ENCODE measurements at regions not wholly inside any gene's neighbourhood (a gene's known extent, or its start where the extent isn't known, plus 50 kb on each side); places are given as distances from the start of the nearest gene placed in this dataset.

DNA sequence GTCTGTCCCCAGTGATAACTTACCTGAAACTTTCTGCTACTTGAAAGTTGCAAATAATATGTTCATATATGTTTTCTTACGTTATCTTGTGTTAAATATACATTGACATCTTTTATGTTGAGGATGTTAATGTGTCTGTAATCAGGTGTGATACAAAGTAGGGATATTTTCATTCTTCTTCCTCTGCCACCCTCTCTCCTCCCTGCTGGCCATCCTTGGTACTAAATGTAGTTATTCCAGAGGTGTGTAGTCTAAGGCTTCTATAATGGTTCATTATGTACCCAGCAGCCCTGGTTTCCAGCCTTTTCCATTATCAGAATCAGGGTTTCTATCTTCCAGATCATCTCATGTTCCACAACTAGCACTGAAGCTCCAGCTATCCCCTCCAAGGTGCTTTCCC is 606.7 kb upstream of the KLHL1 start:
- no peak for ATAC-seq (ENCODE audit: low FRiP score in 2 of 2)
- Histone ChIP-seq H3K27ac (no peak overlapping the region), H3K4me1 (no peaks in the 10 kb centered on the region), H3K9me3 (no peaks in the 10 kb centered on the region), H3K4me3 (no peak overlapping the region), H3K36me3 (no peaks in the 10 kb centered on the region), H3K27me3 (no peaks in the 10 kb centered on the region)
- no peak for DNase-seq
- no peak for TF ChIP-seq CTCF (IDR thresholded peaks at IDR 0.05)
- 75 to 78% methylated on average over 1 of the region's 1 CpG for WGBS, 2 donors

GRCh38 chr13:70708775-70709174 is 600.5 kb upstream of the KLHL1 start:
- no peaks in the 10 kb centered on the region for H3K27me3 ChIP-seq
- DNase-seq (no peak), ATAC-seq (ENCODE audit: low FRiP score in 2 of 2) (no peak)
- no peaks in the 10 kb centered on the region for H3K4me1 ChIP-seq
- H3K9me3 ChIP-seq, result no peaks in the 10 kb centered on the region
- TF ChIP-seq POLR2A (IDR thresholded peaks at IDR 0.05) (no peak), POLR2AphosphoS5 (IDR thresholded peaks at IDR 0.05) (no peak), EP300 (IDR thresholded peaks at IDR 0.05) (no peak), CTCF (IDR thresholded peaks at IDR 0.05) (no peak)
- no peak overlapping the region for H3K4me3 ChIP-seq
- H3K27ac ChIP-seq, result no peak overlapping the region
- no peaks in the 10 kb centered on the region for H3K36me3 ChIP-seq

DNA sequence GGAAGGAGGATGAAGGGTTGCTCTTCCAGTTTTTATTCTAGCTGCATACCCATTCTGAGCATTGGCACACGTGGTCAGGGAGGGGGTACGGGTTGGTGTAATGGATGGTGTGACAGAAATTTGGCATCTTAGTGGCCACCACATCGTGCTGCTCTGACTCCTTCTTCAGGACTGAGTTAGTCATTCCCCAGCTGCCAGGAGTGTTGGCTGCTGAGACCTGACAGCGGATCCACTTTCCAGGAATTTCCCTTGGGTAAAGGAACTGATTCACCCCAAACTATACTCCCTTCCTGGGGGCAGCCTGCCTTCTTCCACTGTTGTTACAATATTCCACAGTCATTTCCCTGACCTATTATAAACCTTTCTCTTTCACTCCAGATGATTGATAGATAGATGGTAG is 595.5 kb upstream of the KLHL1 start:
- Histone ChIP-seq H3K27ac (no peak overlapping the region), H3K27me3 (no peaks in the 10 kb centered on the region), H3K9me3 (no peaks in the 10 kb centered on the region), H3K4me3 (no peak overlapping the region), H3K4me1 (no peaks in the 10 kb centered on the region), H3K36me3 (no peaks in the 10 kb centered on the region)
- ATAC-seq (ENCODE audit: low FRiP score in 2 of 2), result no peak
- no peak for DNase-seq
- WGBS, 2 donors, result 66 to 67% methylated on average over 4 of the region's 4 CpGs
- TF ChIP-seq CTCF (IDR thresholded peaks at IDR 0.05) (no peak), POLR2A (IDR thresholded peaks at IDR 0.05) (no peak), EP300 (IDR thresholded peaks at IDR 0.05) (no peak), POLR2AphosphoS5 (IDR thresholded peaks at IDR 0.05) (no peak)

GRCh38 chr13:70694996-70695715 is 586.9 kb upstream of the KLHL1 start:
- no peak overlapping the region for H3K4me3 ChIP-seq
- H3K4me1 ChIP-seq, result no peaks in the 10 kb centered on the region
- no peak for ATAC-seq (ENCODE audit: low FRiP score in 2 of 2)
- no peaks in the 10 kb centered on the region for H3K9me3 ChIP-seq
- TF ChIP-seq POLR2A (IDR thresholded peaks at IDR 0.05) (no peak), POLR2AphosphoS5 (IDR thresholded peaks at IDR 0.05) (no peak), EP300 (IDR thresholded peaks at IDR 0.05) (no peak), CTCF (IDR thresholded peaks at IDR 0.05) (no peak)
- no peak for DNase-seq
- no peaks in the 10 kb centered on the region for H3K36me3 ChIP-seq
- H3K27ac ChIP-seq, result no peak overlapping the region
- no peaks in the 10 kb centered on the region for H3K27me3 ChIP-seq
- WGBS, 2 donors, result 53 to 59% methylated on average over 3 of the region's 3 CpGs

DNA sequence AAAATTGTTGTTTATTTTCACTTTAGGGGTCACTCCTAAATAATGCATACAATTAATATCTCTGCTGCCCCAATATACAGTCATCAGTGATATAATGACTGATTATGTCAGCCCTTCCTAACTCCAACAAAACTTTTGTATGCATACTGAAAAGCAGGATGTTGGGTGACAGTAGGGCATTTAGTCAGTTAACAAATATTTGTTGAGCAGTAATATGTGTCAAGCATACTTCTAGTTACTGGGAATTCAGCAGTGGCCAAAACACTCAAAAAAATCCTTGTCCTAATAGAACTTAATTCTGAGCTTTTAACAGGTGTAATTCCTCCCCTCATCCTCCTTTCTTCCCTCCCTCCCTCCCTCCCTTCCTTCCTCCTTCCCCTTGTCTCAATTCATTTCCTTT is 560.7 kb upstream of the KLHL1 start:
- H3K9me3 ChIP-seq, result peaks cover 0 to 6% (median 0%) of the 10 kb centered on the region in 4 donors
- no peaks in the 10 kb centered on the region for H3K36me3 ChIP-seq
- H3K27ac ChIP-seq, result no peak overlapping the region
- no peak for DNase-seq
- TF ChIP-seq CTCF (IDR thresholded peaks at IDR 0.05) (no peak), POLR2A (IDR thresholded peaks at IDR 0.05) (no peak), POLR2AphosphoS5 (IDR thresholded peaks at IDR 0.05) (no peak), EP300 (IDR thresholded peaks at IDR 0.05) (no peak)
- H3K4me1 ChIP-seq, result no peaks in the 10 kb centered on the region
- no peaks in the 10 kb centered on the region for H3K27me3 ChIP-seq
- no peak for ATAC-seq (ENCODE audit: low FRiP score in 2 of 2)
- no peak overlapping the region for H3K4me3 ChIP-seq
